B cell (primary cell): ENCODE measurements at regions not wholly inside any gene's neighbourhood (a gene's known extent, or its start where the extent isn't known, plus 50 kb on each side); places are given as distances from the start of the nearest gene placed in this dataset.

Source experiments
- CTCF ChIP-seq: fragments of 200-600 bp; IDR thresholded peaks from one replicate; pipeline ENCODE4 v1.8.0; 2022; ENCODE audit warnings: antibody characterized with exemption, mild to moderate bottlenecking
- EZH2 ChIP-seq: IDR thresholded peaks from 2 replicates; pipeline ENCODE4 v1.6.1; 2012; ENCODE audit warnings: borderline replicate concordance, low read depth, mild to moderate bottlenecking, moderate library complexity, low read length; ENCODE audit not compliant: insufficient read depth, poor library complexity, severe bottlenecking

- TF ChIP-seq CTCF (no peak), EZH2 (no peak)
These were observed 307.0 kb downstream of the SETD4 start for GRCh38 chr21:35753308-35753707.
